GM18858 (cell line): ENCODE measurements at regions not wholly inside any gene's neighbourhood (a gene's known extent, or its start where the extent isn't known, plus 50 kb on each side); places are given as distances from the start of the nearest gene placed in this dataset.
"Not testable (repeated sequence)": the region's sequence is repeated elsewhere in the genome, so short reads cannot be mapped to it uniquely, and the experiment has no call there.

Source experiments
- ATAC-seq: cut with Tn5 transposase; IDR thresholded peaks from one replicate; pipeline ENCODE4 v1.9.1; 2021; ENCODE audit not compliant: unreplicated experiment

DNA sequence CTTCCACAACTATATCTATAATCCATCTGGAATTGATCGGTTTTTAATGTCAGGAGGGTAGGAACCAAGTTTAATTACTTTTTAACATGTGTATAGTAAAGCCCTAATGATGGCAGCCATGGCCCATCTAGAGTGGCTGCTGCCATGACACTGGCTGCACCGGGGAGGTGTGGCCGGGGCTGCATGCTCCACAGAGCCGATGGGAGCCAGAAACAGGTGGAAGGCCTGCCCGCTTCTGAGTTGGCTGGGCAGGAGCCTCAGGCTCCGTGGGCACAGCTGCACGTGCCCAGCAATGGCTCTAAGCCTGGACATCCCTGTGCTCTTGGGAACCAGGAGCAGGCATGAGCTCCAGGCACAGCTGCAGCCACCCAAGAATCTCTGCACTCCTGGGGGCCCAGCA, 73.0 kb downstream of the GBP6 start:
- ATAC-seq, result no peak

DNA sequence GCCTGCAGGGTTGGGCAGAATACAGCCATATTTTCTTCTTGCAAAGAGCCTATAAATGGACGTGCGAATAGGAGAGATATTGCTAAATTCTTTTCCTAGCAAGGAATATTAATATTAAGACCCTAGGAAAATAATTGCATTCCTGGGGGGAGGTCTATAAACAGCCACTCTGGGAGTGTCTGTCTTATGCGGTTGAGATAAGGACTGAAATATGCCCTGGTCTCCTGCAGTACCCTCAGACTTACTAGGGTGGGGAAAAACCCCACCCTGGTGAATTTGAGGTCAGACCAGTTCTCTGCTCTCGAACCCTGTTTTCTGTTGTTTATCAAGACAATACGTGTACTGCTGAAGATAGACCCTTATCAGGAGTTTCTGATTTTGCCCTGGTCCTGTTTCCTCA, 74.4 kb downstream of the GBP6 start:
- not testable (repeated sequence) for ATAC-seq

DNA sequence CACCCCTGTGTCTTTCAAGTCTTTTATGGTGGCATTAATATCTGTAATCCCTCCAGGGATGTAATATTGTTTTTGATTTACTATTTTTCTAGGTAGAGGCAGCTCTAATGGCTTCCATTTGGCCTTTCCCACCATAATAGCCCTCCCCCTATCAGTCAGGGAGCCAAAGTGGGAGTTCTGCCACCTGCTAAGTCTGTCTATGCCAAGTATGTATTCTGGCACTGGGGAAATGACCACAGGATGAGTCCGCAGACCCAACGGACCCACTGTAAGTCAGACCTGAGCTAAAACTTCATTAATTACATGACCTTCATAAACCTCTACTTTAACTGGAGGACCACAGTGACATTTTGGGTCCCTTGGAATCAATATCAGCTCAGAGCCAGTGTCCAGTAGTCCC, 77.1 kb downstream of the GBP6 start:
- no peak for ATAC-seq

- no peak for ATAC-seq
These were observed 79.8 kb upstream of the LRRC8B start for GRCh38 chr1:89444791-89445190.

- peak; percentile 74 for ATAC-seq
These were observed 73.6 kb upstream of the LRRC8B start for GRCh38 chr1:89451011-89451410.

DNA sequence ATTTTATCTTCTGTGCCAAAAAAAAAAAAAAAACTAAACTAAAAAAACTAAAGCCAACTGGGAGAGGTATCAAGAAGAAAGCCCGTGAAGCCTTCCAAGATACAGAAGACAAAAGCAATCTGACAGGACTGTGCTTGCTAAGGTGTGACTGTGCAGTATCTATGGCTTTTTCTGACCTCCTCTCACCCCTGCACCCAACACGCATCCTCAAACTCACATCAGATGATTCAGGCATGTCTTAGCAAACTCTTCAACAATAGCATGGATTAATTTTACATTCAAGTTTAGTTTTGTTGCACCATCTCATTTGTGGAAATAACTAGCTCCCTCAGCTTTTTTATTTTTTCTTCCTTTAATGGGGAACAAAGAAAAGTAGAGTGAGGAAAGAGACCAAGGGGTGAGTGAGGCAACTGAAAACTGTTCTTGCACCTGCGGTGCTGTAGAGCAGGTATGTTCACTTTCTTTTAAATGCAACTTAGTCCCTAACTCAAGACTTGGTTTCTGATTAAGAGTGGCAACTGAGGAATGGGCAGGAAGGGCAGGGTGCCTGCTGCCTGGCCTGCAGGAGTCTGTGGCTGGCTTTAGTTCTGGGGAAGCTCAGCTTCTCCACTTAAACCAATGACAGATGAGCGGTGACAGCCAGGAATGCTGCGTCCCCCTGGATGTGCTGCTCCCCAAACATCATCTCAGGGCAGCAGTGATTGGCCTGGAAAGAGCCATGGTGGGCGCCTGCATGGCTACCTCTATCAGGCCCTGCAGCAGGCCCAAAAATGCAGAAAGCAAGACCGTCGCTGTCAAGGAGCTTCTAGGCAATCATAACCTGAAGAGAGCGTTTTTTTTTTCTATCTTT, 71.3 kb upstream of the LRRC8B start:
- no peak for ATAC-seq

DNA sequence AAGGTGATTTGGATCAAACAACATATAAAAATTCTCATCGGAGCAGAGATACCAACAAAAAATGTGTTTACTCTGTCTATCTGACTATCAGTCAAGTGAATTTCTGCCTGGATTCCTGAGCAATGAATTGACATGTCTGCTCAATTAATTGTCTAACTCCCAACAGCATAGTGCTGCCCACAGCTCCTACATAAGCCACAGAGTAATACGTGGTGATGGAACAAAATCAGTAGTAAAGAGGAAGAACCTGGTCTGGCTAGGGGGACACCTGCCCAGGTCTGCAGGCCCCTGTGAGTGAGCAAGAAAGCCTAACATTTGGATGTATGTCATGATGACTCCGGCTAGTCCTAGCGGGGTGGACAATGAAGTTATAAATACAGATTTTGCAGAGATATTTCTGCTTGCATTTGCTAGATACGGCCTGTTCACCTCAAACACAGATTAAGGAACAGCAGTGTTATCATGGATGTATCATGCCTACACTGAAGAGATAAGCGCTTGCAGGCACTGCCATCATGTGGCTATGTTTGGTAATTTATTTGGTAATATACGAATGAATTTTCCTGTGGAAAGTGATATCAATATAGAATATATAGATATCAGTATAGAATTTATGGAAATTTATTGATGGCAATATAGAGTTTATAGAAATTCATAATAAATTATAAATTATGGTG, 69.6 kb upstream of the LRRC8B start:
- ATAC-seq, result no peak

- ATAC-seq, result no peak
These were observed 67.6 kb upstream of the LRRC8B start for GRCh38 chr1:89457046-89457445.

DNA sequence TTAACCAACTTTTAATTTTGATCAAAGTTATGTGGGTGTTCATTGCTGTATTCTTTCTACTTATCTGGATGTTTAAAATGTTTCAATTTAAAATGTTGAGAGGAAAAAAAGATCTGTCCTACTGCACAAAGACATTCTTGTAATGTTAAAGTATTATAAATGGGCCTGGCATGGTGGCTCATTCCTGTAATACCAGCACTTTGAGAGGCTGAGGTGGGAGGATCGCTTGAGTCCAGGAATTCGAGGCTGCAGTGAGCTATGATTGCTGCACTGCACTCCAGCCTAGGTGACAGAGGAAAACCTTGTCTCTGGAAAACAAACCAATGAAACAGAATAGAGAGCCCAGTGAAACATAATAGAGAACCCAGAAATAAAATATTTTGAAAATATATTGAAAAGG, 65.5 kb upstream of the LRRC8B start:
- ATAC-seq, result no peak

DNA sequence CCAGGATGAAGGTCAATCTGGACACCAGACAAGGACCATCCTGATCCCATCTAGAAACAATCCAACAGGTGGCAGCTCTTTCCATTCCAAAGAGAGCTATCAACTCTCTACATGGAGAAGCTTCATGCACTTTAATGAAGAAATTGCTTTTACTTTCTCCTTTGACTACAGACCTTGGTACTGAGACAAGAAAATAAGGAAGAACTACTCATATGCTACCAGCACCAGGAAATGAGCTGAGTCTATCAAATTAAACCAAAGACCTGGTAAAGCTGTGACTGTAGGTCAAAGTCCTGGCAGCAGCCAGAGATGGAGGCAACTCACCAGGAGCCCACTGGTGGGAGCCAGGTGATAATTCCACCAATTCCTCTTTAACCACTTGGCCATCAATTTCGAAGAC, 64.3 kb upstream of the LRRC8B start:
- no peak for ATAC-seq

GRCh38 chr1:89462250-89462649, 62.4 kb upstream of the LRRC8B start:
- no peak for ATAC-seq

GRCh38 chr1:89464008-89464407, 60.6 kb upstream of the LRRC8B start:
- ATAC-seq, result no peak

DNA sequence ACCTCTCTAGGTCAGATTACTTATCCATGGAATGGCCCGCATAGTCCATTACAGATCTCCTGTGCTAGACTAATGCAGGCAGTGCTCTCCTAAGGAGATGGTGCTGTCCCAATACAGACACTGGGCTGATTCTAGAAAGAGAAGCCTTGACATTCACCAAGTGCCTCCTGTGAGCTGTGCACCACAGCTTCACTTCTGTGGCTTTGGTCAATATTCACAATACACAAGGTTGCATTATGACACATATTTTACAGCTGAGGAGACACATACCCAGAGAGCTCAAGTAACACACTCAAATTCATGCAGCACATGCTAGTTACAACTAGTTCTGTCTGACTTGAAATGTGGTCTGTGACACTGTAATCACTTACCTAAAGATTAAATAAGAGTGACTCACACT, 59.4 kb upstream of the LRRC8B start:
- peak; percentile 73 for ATAC-seq

- no peak for ATAC-seq
These were observed 58.2 kb upstream of the LRRC8B start for GRCh38 chr1:89466307-89466930.

GRCh38 chr1:89472253-89472652, 52.4 kb upstream of the LRRC8B start:
- no peak for ATAC-seq

DNA sequence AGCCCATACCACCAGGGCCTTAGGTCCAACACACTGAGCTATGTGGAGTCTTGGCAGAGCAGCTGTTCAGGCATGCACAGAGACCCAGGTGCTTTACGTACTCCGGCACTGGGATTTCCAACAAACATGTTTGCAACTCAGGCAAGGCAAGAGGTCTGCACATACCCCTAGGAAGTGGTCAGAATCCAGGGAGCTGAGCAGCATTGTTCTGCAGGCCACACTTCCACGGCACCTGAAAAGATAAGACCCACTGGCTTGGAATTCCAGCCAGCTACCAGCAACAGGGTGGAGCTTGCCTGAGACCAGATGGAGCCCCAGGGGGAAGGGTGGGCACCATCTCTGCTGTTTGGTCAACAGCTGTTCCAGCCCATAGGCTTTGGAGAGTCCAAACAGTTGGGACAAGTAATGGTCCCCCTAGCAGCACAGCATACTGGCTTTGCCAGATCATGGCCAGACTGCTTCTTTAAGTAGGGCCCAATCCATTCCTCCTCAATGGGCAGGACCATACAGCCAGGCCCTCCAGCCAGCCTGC, 51.7 kb upstream of the LRRC8B start:
- no peak for ATAC-seq
